GM19043 (cell line): ENCODE measurements at regions not wholly inside any gene's neighbourhood (a gene's known extent, or its start where the extent isn't known, plus 50 kb on each side); places are given as distances from the start of the nearest gene placed in this dataset.

Experiments
- ATAC-seq: cut with Tn5 transposase; IDR thresholded peaks from one replicate; pipeline ENCODE4 v1.9.1; 2021; ENCODE audit warnings: low read depth; ENCODE audit not compliant: unreplicated experiment

DNA sequence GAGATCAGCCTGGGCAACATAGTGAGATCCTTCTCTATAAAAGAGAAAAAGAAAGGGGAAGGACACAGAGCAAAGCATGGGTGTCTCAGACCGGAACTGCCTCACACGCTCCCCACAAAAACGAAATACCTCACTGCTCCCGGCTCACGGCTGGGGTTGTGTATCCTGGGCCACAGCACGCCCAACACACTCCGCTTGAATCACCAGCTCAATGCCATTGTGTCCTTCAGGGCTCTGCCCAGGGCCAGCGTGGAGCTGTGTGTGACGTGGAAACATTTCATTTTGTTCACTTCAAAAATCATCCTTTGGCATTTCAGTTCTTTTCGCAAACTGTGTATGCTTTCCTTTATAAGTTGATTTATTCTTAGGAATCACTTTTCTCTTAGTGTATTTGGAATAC, 279.5 kb downstream of the IRX1 start:
- no peak for ATAC-seq

DNA sequence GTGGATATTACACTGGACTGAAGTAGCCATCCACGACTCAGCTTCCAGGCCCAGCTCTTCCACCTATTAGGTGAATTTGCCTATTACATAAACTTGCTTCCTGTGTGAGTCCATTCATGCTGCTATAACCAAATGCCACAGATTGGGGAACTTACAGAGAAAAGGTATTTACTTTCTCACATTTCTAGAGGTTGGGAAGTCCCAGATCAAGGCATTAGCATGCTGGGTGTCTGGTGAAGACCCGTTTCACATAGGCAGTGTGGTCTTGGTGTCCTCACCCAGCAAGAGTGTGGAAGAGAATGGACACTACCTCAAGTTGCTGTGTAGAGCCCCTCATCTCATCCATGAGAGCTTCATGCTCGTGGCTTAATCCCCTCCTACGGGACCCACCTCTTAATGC, 282.6 kb downstream of the IRX1 start:
- no peak for ATAC-seq

DNA sequence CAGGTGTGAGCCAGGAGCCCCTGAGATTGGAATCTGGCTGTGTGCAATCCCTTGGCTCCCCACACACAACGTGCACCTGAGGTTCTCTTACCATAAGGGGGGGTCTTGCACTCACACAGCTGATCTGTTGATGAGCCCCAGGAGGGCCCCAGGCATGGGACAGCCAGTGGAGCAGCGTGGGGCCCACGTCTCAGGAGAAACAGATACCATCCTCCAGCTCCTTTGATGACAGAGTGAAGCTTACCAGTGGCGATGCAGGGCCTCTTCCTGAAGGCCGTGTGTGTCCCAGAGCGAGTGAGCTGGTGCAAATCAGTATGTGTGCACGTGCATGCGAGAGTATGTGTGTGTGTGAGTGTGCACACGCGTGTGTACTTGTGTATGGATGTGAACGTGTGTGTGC, 287.4 kb downstream of the IRX1 start:
- ATAC-seq = no peak

DNA sequence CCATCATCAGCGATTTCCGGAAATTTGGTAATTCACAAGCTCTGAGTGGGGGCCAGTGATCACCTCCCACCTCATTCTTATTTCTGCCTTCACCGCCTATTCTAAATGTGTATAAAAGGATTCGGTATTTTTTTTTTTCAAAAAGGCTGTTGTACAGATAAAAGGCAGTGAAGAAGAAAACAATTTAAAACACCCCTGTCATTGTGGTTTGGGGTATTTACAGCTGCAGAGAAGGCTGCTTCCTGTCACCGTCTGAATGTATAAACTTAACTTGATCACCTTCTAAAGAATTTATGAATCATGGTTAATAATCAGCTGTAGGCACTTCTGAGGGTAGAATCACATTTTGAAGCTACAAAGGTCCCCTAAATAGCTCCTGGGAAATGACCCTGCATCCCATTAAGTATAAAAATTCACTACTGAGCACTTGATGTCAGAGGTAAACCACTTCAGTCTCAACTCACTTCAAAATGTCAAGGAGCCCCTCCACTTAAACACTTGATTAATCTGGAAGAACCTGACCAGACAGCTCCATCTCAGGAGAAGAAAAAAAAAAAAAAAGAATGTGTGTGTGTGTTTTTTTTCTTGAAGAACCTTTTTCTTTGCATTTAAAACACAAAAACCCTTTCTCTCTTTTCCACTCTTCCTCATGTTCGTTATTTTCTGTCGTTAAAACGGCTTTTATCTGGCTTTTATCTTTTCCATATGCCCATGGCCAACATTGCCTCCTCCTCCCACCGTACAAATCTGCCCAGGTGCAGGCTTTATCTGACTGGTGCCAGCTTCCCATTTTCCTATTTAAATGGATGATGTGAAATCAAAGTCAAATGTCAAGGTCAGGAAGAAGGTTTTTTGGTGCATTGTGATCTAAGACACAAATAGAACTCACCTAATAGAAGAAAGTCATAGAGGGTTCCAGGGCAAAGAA, 291.2 kb downstream of the IRX1 start:
- no peak for ATAC-seq

DNA sequence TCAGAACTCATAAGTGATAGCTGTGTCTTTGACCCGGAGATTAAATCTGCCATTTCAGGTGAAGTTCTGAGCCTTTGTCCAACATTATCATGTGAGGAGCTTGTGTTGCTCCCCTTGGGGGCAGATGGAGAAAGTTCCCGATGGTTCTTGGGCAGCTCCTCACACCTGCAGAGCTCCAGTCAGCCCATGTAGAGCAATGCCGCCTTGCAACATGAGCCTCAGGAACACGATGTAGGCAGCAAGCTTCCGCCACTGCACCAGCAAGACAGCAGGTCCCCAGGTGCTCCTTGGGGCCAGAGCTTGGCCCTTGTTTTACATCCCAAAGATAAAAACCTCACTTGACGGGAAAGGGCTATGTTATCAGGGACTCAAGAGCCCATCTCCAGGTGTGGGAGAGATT, 292.7 kb downstream of the IRX1 start:
- no peak for ATAC-seq

DNA sequence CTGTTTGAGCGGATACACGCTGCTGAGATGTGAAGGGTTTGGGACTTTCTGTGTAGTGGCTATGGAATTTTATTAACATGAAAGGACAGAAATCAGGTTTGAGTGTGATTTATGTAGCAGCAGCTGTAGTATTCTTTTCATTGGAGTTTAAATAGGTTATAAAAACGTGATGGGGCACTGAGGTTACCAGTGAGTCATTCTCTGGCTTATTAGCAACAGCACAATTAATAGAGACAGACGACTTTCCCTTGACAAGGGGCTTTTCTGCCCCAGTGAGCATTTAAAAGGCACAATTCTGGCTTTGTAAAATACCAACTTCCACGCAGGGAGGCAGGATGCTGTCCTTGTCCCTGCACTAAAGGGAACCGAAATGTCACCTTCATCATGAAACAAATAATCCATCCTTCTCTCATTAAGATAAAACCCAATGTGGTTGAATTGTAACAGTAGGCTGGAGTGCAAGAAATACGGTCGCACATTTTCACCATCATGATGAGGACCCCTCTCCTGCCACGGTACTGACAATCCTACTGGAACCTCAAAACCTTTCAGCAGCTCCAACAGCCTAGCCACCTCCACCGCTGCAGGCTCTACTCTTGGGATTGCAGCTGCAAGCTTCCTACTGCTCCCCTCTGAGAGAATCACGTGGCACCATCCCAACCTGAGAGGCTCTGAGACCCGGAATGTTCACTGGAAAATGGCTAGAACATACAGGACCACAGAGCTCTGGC, 293.9 kb downstream of the IRX1 start:
- ATAC-seq = no peak

DNA sequence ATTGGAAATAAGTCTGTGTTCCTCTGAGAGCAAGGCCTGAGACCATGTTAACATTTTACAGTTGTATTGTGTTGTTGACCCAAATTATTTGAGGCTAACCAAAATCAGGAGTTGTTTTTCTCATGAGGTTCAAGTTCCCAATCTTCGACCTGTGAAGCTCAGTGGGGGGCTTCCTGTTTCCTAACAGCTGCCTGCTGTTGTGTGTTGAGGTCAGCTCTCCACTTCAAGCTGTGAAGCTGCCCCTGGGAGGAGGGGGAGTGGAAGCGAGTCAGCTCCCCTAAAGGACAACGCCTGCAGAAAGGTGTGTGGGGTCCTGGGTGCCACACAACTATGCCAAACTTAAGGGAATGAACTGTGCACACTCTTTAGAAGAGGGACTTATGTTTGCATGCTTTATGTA, 295.5 kb downstream of the IRX1 start:
- ATAC-seq = no peak

DNA sequence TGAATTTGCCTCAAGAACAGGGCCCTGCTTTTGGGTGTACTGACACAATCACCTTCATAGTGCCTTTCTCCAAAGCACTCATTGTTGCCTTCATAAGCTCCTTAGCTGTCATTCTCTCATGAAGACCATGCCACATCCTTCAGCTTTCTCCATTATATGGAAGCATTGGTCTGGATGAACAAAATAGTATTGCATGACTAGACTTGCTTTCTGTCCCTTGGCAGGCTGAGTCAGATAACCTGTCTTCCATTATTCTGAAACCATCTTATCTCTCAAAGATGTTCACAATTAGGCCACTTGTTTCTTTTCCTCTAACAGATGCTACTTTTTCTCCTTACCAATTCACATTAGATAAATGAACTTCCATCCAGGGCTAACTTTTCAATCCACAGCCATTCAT, 297.9 kb downstream of the IRX1 start:
- no peak for ATAC-seq

DNA sequence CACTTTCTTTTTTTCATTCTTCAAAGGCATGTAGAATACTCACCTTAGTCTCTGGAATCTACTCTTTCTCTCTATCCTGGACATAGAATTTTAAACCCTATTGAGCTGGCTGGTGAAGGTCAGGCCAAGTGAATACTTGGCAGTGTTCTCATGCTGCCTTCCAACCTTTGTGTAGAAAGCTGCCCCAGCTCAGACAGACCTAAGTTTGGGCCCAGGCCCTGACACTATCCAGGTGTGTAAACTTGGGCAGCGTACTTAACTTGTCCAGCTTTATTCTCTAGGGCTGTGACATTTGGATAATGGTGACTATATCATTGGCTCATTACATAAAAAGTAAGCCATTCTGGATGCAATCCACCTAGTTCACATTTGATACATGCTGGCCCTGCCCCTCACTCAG, 298.3 kb downstream of the IRX1 start:
- ATAC-seq = no peak

DNA sequence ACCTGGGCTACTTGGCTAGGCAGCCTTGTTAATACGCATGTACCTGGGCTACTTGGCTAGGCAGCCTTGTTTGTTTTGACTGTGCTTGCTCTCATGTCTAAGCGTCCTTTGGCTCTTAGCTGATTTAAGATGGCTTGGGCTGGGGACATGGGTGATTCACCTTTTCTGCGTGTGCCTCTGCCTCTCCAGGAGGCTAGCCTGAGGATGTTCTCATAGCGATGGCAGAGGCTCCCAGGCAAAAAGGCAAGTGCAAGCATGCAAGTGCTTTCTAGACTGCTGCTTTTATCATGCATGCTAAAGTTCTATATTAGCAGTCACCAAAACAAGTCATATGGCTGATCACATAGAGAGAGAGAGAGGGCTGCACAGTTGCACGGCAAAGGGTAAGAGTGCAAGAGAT, 300.5 kb downstream of the IRX1 start:
- ATAC-seq = no peak

DNA sequence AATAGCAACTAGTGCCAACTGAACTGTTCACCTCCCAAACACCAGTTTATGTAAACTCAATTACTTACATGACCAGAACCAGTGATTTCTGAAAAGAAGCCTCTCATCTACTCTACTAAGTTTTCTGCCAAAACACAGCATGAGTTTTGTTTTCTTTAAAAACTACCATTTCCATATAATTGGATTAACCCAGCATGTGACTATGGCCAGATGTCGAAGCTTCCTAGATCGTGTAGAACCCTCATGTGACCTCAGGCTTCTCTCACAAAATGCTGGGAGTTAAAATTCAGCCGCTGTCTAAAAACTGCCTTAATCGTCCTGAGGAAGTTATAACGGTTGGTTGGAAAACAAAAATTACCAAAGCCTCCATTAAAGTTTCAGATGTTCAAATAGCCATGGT, 303.5 kb downstream of the IRX1 start:
- no peak for ATAC-seq

DNA sequence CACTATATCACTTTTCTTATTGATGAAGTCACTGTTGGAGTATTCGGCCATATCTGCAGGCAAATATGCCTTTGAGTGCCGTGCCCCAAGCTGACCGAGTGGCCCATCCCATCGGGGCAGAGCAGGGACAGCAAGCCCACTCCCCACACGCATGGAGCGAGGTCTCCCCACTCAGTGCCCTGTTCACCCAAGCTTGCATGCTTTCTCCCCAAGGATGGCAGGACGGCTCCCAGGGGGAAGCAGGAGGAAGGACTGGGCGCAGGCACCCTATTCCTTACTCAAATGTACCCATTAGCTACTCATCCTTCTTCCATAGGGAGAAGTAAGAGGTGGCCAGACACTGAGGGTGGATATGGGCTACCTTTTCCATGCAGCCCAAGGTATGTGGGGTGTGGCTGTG, 309.0 kb downstream of the IRX1 start:
- ATAC-seq = no peak

DNA sequence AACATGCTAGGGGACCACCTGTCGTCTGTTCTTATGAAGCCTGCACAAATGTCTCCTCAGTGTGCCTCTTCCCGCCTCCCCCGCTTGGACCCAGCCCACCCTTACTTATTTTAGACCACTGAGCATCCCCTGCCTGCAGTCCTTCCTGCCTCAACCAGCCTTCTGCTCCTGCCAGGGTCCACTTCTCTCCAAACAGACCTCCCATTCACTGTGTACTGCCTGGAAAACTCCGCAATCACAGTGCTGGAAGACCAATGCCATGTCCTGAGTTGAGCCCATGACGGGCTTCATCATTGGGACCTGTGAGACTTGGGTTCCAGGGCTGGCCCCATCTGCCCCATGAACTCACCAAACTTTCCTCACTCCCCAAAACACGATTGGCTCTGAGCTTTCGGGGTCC, 309.4 kb downstream of the IRX1 start:
- no peak for ATAC-seq

DNA sequence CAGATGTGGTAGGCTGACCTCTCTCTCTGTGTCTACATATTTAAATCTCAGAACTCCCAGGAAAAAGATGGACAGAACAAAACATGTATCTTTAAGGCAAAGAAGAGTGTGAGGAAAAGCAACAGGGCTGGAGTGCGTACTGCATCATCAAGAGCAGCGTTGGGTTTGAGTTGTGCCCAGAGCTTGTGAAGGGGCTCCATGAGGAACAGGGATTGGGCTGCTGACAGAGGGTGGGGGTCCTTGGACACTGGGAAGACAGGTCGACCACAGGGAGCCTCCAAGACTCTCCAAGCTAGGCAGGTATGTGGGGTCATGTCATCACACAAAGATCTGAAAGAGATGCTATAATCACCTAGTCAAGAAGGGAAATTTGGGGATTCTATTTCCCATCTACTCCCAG, 309.9 kb downstream of the IRX1 start:
- ATAC-seq = no peak

DNA sequence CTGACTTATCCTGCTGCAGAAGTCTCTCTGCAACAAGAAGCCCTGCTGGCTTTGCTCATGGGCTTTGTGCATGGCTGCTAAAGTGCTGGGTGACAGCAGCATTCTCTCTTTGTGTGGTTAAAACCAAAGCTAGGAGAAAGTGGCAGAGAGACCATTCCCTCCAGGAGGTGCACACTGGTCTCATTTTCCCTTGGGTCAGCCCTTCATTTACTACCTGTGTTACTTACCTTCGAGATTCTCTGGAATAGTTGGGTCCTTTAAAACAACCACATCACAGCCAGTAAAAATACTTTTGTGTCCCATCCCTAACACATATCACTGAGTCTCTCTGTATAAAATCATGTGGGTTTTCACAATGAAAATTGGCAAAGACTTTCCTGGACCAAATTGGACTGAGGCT, 315.5 kb downstream of the IRX1 start:
- ATAC-seq = no peak

DNA sequence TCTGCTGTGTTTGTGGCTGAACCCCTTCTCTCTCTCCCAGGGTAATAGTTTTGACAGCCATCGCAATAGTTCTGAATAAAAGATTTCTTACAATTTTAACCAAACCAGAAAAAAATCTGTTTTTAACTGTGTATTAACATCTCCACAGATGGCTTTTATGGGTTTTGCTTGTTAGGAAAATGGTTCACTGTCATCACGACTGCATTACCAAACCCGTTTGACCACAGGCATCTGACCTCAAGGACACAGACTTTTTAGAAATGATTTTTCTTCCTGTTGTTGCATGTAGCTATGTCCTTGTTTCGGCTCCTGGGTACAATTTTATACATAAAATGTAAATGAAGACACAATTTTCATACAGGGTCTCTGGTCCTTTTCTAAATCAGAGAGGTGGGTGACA, 316.1 kb downstream of the IRX1 start:
- no peak for ATAC-seq

DNA sequence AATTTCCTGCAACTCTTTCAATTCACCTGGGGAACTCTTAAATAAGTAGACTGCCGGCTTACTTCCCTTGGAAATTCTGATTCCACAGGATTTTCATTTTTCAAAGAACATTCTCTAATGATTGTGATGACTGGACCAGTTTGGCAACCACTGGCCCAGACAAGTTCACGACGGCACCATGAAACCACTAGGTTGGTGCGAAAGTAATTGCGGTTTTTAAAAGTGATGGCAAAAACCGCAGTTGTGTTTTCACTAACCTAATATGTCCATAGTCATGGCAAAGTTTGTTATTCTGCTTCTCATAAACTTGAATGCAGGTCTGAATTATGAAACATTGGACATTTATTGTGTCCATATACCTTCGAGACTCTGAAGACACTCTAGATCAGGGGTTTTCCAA, 317.2 kb downstream of the IRX1 start:
- no peak for ATAC-seq

DNA sequence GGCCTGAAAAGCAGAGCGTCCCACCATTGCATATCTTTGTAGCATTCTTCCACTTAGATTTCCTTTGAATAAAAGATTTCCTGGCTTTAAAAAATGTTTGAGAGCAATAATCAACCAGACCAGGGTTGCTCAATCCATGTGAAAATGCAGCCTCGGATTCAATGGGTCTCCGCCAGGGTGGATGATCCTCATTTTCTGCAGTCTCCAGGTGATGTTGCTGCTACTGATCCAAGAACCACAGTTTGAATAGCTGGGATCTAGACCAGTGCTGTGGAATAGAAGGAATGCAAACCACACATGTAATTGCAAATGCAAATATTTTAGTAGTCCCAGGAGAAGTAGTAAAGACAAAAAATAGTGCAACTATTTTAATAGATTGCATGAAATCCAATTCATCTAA, 317.6 kb downstream of the IRX1 start:
- no peak for ATAC-seq

DNA sequence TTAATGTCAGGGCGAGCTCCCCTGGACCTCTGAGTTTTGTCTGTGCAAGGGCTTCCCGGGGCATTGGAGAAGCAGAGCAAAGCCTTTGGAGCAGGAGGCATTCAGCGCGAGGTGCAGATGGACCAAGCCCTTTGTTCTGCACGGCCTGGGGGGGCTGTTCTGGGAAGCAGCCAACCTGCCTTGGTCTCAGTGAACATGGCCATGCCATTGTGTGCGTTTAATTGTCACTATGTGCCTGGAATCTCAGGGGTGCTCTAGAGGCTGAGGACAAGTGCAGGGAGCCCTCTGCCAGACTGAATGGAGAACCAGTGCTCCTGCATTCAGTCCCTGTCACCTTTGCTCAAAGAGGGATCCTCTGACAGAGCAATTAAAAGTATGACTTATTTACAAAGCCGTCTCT, 329.4 kb downstream of the IRX1 start:
- no peak for ATAC-seq

DNA sequence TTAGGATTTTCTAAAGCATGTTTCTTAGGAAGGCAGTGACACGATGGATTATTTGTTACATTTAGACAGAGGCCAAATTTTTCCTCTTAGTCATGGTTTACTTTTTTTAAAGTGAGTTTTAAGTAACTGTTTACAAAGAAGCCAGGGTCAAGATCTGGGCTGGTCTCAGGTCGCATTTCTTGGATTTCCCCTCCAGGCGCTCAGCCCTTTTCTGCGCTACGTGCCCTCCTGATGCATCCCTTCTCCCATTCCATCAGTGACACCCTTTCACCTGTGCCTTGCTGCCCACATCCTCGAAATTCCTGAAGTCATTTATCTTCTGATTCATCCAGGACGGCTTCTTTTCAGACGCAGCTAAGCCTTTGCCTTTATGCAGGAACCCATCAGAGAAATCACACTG, 330.3 kb downstream of the IRX1 start:
- ATAC-seq = no peak

DNA sequence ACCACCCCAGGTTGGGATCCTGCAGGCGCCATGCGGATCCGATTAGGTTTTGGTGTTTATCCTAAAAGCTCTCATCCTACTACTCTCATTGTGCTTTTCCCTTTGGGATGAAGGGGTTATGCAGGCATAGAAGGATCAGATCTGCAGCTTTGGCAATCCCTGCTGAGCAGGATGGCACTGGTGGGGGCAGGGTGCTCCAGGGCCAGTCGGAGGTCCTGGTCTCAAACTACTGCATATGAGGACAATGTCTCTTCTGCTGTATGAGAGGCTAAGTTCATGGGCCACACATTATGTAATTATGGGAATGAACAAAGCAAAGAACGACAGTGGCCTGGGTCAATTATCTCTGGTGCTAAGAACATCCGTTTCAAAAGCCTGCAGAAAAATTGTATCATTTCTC, 334.2 kb downstream of the IRX1 start:
- no peak for ATAC-seq

DNA sequence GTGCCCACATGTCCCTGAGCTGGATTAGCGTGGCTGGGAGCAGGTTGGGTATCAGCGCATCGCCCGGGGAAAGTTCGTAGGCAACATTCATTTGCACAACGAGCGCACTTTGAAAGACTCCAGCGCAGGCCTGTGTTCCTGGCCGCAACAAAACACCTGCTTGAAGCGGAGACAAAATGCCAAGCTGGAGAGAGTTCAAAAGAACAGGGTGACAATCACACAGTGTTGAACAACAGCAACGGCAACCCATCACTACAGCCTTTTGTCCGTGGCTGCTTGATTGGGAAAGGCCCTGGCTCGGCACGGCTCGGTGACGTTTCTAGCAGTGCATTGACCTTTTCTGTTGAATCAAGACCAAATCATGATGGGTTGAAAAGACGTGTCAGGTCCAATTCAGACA, 336.3 kb downstream of the IRX1 start:
- ATAC-seq = no peak
